HG03139 (cell line): ENCODE measurements at regions not wholly inside any gene's neighbourhood (a gene's known extent, or its start where the extent isn't known, plus 50 kb on each side); places are given as distances from the start of the nearest gene placed in this dataset.
"Not testable (repeated sequence)": the region's sequence is repeated elsewhere in the genome, so short reads cannot be mapped to it uniquely, and the experiment has no call there.

Source experiments
- ATAC-seq: cut with Tn5 transposase; IDR thresholded peaks from one replicate; pipeline ENCODE4 v1.9.1; 2021; ENCODE audit not compliant: unreplicated experiment

GRCh38 chr6:56750686-56751085 is 108.0 kb upstream of the DST start:
- no peak for ATAC-seq

DNA sequence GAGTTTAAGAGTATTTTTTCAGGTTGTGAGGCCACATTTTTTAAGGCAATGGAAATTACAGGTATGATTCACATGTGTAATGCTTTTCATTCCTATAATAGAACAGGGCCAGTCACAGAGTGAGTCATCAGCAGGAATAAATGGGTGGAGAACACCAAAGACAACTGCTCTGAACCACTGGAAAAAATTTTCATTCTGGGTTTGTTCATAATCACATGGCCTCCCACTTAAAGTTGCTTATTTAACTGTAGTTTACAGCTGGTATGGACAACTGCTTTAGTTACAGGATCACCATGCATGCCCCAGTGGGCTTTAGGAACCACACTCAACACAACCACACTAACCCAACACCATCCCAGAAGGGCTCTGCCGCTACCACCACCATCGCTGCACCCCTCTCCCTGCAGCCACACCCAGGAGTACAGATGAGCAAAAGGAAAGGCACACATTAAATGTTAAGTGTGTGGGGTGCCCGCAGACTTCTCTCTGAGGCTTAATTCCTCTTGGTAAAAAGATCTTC is 107.0 kb upstream of the DST start:
- ATAC-seq = no peak

DNA sequence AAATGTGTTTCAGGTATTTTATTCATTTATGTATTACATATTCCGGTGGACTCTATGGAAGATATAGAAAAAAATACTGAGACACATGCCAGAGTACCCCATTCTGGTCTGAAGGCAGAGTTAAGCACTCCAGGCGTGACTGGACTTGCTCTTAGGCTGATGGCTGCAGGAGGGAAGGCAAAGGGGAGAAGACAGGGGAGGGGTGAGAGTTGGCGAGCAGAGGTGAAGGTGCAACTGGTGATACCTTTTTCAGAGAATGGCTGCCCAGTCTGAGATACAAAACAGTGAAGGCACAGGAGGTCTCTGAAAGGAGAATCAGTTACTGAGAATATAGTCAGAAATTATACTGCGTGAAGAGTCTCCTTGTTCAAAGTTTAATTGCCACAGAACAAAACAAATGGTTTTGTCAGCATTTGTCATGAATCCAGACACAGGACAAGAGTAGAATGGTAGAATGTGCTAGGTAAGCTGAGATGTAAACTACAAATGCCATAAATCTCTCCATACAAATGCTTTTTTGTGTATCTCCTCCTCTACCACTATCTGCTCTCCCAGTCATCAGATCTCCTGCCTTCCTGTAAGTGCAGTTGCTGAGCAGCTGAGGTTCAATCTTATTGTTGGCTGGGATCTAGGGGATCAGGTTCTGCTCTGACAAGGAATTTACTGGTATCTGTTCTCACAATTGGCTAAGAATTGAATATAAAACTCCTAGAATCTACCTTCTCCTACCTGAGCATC is 104.2 kb upstream of the DST start:
- no peak for ATAC-seq

DNA sequence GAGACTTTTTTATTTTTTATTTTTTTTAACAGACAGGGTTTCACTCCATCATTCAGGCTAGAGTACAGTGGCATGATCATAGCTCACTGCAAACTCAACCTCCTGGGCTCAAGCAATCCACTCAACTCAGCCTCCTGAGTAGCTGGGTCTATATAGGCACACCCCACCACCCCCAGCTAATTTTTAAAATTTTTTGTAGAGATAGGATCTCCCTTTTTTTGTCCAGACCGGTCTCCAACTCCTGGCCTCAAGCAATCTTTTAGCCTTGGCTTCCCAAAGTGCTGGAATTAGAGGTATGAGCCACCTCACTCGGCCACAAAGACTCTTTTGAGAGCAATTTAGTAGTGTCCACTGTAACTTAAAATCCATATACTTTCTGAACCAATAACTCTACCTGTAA is 103.3 kb upstream of the DST start:
- ATAC-seq = no peak

DNA sequence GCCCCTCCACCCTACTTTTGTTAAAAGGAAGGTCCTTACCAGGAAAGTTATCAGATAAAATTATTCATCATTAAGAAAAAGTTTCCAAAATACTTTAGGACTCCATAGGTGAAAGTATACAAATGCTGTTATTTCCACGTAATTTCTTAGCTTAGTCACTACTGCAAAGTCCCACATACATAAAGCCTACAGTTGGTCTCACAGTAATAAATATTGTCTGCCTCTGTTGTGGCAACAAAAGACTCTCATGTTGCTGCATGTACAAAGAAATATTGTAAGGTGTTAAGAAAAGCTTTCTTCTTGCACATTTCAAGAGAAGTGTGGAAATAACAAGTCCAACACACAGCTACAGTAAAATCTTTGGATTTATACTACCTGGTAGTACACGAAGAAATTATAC is 102.4 kb upstream of the DST start:
- no peak for ATAC-seq

GRCh38 chr6:56744528-56744927 is 101.8 kb upstream of the DST start:
- no peak for ATAC-seq

DNA sequence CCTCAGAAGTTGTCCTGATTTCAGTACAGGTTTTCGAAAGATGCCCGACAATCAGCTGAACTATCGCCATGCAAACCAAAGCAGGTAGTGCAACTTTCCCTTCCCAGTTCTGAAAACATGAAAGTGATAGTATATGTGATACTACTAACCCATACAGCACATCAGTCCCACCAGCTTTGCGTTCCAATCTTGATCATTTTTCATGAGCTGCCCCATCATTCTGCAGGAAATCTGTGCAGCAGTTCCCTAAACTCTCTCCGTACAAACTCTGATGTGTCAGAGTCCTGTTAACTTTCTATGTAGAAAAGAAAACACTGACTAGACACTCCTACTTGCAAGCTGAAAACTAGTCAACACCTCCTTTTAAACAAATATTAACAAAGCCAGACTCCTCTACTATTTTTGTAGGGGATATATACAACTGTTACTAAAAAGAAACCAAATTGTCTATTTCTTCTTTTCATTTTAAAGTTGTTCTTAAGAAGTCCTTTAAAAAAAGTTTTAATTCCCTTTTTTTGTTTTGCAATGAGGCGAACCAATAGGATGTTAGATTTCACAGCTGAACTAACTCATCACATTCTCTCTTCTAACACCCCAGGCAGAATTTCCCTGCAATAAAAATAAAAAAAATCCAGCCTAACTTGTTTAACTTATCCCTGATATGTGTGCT is 99.6 kb upstream of the DST start:
- no peak for ATAC-seq

DNA sequence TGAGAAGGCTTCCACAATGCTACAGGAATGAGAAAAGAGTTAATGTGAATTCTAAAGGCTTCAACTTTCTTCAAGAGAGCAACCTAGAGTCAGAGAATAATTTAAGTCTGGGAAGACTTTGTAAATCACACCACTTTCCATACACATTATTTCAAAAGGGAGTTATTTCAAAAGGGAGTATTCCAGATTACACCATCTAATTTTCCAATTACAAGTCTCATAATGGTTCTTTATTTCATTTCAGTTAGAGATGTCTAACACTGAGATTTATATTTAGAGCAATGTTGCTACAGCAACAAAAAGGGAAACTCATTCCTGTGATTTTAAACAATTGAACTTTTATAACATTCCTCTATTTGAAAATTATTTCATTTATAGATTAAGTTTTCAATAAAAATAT is 98.8 kb upstream of the DST start:
- no peak for ATAC-seq

DNA sequence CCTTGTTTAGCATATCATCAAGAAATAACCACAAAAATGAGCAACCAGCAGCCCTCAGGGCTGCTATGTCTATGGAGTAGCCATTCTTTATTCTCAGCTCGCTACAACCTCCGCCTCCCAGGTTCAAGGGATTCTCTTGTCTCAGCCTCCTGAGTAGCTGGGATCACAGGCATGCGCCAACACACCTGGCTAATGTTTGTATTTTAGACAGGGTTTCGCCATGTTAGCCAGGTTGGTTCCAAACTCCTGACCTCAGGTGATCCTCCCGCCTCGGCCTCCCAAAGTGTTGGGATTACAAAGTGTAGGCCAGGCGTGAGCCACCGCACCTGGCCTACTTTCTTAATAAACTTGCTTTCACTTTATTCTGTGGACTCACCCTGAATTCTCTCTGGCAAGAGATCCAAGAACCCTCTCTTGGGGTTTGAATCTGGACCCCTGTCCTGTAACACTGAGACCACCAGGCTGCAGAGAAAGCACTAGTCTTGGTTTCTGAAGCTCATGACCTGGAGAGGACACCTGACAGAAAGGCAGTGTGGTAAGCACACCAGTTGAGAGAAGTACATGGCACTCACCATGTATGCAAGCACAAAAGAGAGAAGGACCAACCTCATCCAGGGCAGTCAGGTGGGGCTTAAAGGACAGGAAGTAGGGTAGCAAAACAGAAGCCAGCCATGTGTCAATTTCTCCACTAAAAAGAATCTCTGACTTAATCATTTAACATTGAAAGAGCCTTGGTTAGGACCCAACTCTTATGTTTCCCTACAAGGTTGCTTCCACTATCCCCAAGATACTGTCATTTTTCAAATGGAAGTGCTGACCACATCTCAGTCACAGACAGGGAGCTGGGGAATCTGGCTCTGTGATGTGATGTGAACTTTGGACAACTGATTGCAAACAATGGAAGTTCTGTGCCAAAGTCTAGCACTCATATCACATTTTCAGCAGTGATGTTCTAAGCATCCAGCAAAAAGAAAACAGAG is 97.4 kb upstream of the DST start:
- ATAC-seq = no peak

DNA sequence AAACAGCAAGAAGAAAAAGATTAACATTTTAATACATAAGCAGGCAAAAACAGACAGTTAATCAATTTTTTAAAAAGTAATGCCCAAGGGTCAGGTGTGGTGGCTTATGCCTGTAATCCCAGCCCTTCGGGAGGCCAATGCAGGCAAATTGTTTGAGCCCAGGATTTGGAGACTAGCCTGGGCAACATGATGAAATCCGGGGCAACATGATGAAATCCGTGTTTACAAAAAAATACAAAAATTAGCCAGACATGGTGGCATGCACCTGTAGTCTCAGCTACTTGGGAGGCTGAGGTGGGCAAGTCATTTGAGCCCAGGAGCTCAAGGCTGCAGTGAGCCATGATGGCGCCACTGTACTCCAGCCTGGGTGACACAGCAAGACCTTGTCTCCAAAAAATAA is 94.1 kb upstream of the DST start:
- ATAC-seq = no peak

DNA sequence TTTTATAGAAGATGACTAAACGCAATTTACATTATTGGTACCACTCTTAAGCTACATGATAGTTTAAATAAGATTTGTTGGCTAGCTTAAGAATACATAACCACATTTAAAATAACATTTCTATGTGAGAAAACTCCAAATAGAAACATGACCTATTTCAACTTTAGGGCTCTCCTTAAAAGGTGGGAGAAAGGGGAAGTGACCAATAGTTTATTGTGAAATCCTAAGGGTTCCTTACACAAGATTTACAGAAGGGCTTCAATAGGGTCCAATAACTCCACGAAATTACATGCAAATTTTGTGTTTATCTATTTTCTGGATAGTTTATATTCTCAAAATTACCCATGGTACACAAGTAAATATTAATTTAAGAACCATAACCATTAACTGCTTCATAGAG is 91.6 kb upstream of the DST start:
- no peak for ATAC-seq

DNA sequence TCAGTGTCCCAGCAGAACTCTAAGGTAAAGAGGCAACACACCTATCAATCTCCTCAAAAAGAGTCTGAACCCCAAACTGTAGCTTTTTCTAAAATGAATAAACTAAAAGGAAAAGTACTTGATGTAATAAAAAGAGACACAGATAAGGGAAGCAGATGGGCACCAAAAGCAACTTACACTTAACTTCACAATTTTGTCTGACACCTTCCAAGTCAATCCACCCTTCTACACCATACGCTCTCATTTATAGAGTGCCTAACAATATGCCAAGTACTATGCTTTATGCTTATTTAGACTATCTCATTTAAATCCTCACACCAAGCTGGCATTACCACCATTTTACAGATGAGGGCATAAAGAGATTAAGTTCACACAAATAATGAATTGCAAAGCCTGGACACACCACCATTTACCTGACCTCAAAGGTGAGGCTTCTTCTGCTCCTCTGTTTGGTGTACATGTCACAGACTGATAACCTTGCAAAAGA is 90.6 kb upstream of the DST start:
- ATAC-seq = no peak

DNA sequence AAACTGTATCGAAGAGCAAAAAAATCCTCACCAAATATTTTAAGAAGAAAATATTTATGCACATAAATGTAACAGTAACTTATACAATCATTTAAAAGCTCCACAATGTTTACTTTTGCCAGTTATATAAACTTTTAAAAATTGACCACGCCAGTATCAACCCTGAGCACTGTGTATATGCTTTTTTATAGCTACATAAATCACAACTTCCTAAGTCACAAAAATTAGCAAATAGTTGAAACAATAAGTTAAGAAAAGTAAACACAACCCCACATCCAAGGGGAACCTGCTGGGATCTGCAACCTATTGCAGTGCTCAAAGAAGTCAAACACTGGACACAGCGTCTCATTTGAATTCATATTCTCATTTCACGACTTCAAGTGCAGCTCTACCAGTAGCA is 89.8 kb upstream of the DST start:
- no peak for ATAC-seq

DNA sequence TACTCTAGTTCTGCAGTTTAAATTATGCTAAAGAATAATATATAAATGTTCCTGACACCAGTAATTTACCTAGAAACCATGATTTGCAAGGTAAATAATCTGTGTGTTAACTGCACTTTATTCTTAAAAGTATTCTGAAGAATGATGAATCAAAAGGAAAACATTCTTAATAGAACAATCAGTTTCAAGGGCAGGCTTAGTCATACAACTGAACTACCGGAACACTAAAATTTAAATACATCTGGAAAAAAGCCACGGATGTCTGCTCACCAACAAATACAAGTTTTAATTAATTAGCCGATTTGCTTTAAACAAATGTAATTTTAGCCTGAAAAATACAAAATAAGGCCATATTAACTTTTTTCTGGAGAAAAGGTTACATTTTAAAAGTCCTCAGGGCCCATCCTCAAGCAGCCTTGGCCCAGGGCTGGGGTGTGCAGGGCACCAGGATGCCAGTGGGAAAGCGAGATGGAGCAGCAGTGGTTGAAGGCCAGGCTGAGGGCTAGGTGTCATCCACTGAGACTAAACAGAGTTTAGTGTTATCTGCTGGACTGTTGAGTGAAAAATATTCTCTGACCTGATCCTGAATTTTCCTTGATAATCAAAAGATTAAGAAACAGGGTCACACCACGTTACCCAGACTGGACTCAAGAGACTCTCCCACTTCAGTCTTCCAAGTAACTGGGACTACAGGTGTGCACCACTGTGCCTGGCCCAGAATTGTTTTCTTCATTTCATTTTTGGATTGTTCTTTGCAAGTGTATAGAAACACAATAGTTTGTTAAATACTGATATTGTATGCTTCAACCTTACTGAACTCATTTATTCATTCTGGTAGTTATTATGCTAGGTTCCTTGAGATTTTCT is 88.2 kb upstream of the DST start:
- ATAC-seq = no peak

DNA sequence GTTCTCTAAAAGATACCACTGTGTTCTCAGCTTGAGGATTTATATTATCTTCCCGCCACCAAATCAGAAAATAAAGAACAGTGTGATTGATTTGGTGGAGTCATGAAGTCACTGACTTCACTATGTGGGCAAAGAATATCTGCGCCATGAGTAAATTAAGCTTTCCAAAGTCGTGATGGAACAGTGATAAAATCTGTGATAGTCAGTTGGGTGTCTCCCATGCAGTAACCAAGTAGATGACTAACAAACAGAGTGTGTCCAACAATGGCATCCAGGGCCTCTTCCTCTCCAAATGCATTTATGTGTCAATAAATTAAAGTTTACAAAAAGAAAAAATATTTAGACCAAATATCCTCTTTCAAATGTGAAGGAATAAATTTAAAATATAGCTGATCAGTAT is 87.0 kb upstream of the DST start:
- ATAC-seq = no peak

DNA sequence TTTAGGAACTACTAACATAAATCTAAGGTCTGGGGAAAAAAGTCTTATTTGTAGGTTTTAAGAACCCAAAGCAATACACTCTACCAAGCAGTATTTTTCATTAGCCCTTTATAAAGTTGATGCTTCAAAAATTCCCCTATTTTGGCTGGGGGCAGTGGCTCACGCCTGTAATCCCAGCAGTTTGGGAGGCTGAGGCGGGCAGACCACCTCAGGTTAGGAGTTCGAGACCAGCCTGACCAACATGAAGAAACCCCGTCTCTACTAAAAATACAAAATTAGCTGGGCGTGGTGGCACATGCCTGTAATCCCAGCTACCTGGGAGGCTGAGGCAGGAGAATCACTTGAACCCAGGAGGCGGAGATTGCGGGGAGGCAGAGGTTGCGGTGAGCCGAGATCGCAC is 86.5 kb upstream of the DST start:
- ATAC-seq = not testable (repeated sequence)

GRCh38 chr6:56727097-56727850 is 84.6 kb upstream of the DST start:
- no peak for ATAC-seq

DNA sequence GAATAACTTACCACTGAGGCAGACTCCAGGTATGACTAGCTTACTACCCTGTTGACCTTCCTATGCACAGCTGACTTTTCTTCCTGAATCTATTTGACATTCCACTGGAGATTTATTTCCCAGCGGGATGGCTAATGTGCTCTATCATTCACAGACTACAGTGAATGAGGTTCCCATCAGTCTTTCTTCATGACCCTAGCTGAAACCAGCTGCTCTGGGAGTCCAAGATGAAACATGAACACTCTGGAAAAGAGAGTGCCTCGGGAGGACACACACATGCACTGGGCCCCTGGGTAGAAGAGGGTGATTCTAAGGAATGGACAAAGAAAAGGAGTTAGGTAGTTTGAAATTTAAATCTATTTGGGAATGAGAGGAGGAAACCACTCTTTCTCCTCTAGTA is 82.6 kb upstream of the DST start:
- ATAC-seq = no peak

DNA sequence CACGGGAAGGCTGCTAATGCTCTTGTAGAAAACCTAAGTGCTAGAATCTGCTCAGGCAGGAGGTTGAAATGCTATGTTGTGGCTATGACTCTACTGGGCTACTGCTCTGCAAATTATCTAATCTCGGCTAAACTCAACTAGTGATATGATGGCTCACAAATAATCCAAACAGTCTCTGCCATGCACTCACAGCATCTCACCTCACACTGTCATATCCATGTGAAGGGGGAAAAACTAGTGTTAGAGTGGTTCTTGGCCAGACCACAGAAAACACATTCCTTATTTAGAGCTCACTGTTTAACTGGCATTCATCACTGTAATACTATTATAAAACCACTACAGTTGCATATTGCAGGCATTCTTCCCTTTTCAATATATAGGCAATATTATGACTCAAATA is 81.8 kb upstream of the DST start:
- ATAC-seq = no peak

- no peak for ATAC-seq
Measured at GRCh38 chr6:56720882-56721281, 78.2 kb upstream of the DST start.
